ENCODE measurements at regions not wholly inside any gene's neighbourhood (a gene's known extent, or its start where the extent isn't known, plus 50 kb on each side); places are given as distances from the start of the nearest gene placed in this dataset.
"Not testable (repeated sequence)": the region's sequence is repeated elsewhere in the genome, so short reads cannot be mapped to it uniquely, and the experiment has no call there.

- DNase-seq (ENCODE audit: low spot score): no peak
- Mint-ChIP-seq H3K27me3 (ENCODE audit: unreplicated experiment) (no peaks in the 10 kb centered on the region), H3K9me3 (ENCODE audit: unreplicated experiment) (no peaks in the 10 kb centered on the region), H3K4me3 (ENCODE audit: unreplicated experiment) (no peak overlapping the region), H3K36me3 (ENCODE audit: low read depth, unreplicated experiment) (peaks cover 4% of the 10 kb centered on the region), H3K27ac (ENCODE audit: unreplicated experiment) (no peak overlapping the region), H3K4me1 (ENCODE audit: unreplicated experiment) (no peaks in the 10 kb centered on the region)
- no peak for TF ChIP-seq CTCF (IDR thresholded peaks at IDR 0.05; ENCODE audit: unreplicated experiment)
Observed at GRCh38 chr17:27203241-27203640, 90.7 kb upstream of the WSB1 start.

- H3K4me1 Mint-ChIP-seq (ENCODE audit: unreplicated experiment): no peaks in the 10 kb centered on the region
- no peaks in the 10 kb centered on the region for H3K27me3 Mint-ChIP-seq (ENCODE audit: unreplicated experiment)
- no peak overlapping the region for H3K27ac Mint-ChIP-seq (ENCODE audit: unreplicated experiment)
- H3K4me3 Mint-ChIP-seq (ENCODE audit: unreplicated experiment): no peak overlapping the region
- no peaks in the 10 kb centered on the region for H3K36me3 Mint-ChIP-seq (ENCODE audit: low read depth, unreplicated experiment)
- no peaks in the 10 kb centered on the region for H3K9me3 Mint-ChIP-seq (ENCODE audit: unreplicated experiment)
- no peak for DNase-seq (ENCODE audit: low spot score)
- TF ChIP-seq CTCF (IDR thresholded peaks at IDR 0.05; ENCODE audit: unreplicated experiment): no peak
Observed at GRCh38 chr17:27206447-27206846, 87.5 kb upstream of the WSB1 start.

GRCh38 chr17:27207073-27207513, 86.8 kb upstream of the WSB1 start:
- no peaks in the 10 kb centered on the region for H3K27me3 Mint-ChIP-seq (ENCODE audit: unreplicated experiment)
- no peaks in the 10 kb centered on the region for H3K9me3 Mint-ChIP-seq (ENCODE audit: unreplicated experiment)
- no peak for DNase-seq (ENCODE audit: low spot score)
- H3K27ac Mint-ChIP-seq (ENCODE audit: unreplicated experiment): no peak overlapping the region
- H3K4me1 Mint-ChIP-seq (ENCODE audit: unreplicated experiment): no peaks in the 10 kb centered on the region
- H3K4me3 Mint-ChIP-seq (ENCODE audit: unreplicated experiment): no peak overlapping the region
- no peaks in the 10 kb centered on the region for H3K36me3 Mint-ChIP-seq (ENCODE audit: low read depth, unreplicated experiment)
- TF ChIP-seq CTCF (IDR thresholded peaks at IDR 0.05; ENCODE audit: unreplicated experiment): no peak

GRCh38 chr17:27208370-27208769, 85.5 kb upstream of the WSB1 start:
- not testable (repeated sequence) for H3K4me1 Mint-ChIP-seq (ENCODE audit: unreplicated experiment); DNase-seq (ENCODE audit: low spot score); H3K9me3 Mint-ChIP-seq (ENCODE audit: unreplicated experiment); H3K36me3 Mint-ChIP-seq (ENCODE audit: low read depth, unreplicated experiment); H3K27me3 Mint-ChIP-seq (ENCODE audit: unreplicated experiment); H3K4me3 Mint-ChIP-seq (ENCODE audit: unreplicated experiment); H3K27ac Mint-ChIP-seq (ENCODE audit: unreplicated experiment)

- DNase-seq (ENCODE audit: low spot score): no peak
- no peaks in the 10 kb centered on the region for H3K4me1 Mint-ChIP-seq (ENCODE audit: unreplicated experiment)
- no peaks in the 10 kb centered on the region for H3K36me3 Mint-ChIP-seq (ENCODE audit: low read depth, unreplicated experiment)
Observed at GRCh38 chr17:27209316-27209715, 84.6 kb upstream of the WSB1 start.

GRCh38 chr17:27210809-27211208, 83.1 kb upstream of the WSB1 start:
- H3K4me3 Mint-ChIP-seq (ENCODE audit: unreplicated experiment); H3K9me3 Mint-ChIP-seq (ENCODE audit: unreplicated experiment): not testable (repeated sequence)

More at GRCh38 chr17:27209316-27209715, 84.6 kb upstream of the WSB1 start:
- H3K9me3 Mint-ChIP-seq (ENCODE audit: unreplicated experiment): peaks cover 5% of the 10 kb centered on the region
- TF ChIP-seq CTCF (IDR thresholded peaks at IDR 0.05; ENCODE audit: unreplicated experiment): no peak
- no peak overlapping the region for H3K4me3 Mint-ChIP-seq (ENCODE audit: unreplicated experiment)
- H3K27ac Mint-ChIP-seq (ENCODE audit: unreplicated experiment): no peak overlapping the region
- peaks cover 1% of the 10 kb centered on the region for H3K27me3 Mint-ChIP-seq (ENCODE audit: unreplicated experiment)

More at GRCh38 chr17:27210809-27211208, 83.1 kb upstream of the WSB1 start:
- DNase-seq (ENCODE audit: low spot score); H3K27ac Mint-ChIP-seq (ENCODE audit: unreplicated experiment); H3K27me3 Mint-ChIP-seq (ENCODE audit: unreplicated experiment); H3K36me3 Mint-ChIP-seq (ENCODE audit: low read depth, unreplicated experiment); H3K4me1 Mint-ChIP-seq (ENCODE audit: unreplicated experiment): not testable (repeated sequence)
